DMS153 (cell line): ENCODE measurements at regions not wholly inside any gene's neighbourhood (a gene's known extent, or its start where the extent isn't known, plus 50 kb on each side); places are given as distances from the start of the nearest gene placed in this dataset.
"Not testable (repeated sequence)": the region's sequence is repeated elsewhere in the genome, so short reads cannot be mapped to it uniquely, and the experiment has no call there.

Experiments used
- DNase-seq: peaks from one replicate; lab custom pipeline; 2025; lab: John Stamatoyannopoulos, UW

DNA sequence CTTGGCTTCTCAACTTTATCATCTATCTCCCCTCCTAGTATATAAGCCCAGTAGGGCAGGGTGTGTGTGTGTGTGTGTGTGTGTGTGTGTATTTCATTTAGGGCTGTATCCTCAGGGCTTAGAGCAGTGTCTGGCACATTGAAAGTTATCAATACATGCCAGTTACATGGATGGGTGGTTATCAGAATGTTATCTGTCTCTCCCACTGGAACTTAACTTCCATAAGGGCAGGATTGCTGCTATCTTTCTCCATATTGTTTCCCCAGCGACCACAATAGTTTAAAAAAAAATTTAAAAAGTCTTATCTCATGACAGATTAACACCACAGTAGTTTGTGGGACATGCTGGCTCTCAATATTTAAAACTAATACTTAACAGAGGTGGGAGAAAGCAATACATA, 488.9 kb downstream of the PLCL1 start:
- no peak for DNase-seq

GRCh38 chr2:198289811-198290210, 485.4 kb downstream of the PLCL1 start:
- DNase-seq = no peak

DNA sequence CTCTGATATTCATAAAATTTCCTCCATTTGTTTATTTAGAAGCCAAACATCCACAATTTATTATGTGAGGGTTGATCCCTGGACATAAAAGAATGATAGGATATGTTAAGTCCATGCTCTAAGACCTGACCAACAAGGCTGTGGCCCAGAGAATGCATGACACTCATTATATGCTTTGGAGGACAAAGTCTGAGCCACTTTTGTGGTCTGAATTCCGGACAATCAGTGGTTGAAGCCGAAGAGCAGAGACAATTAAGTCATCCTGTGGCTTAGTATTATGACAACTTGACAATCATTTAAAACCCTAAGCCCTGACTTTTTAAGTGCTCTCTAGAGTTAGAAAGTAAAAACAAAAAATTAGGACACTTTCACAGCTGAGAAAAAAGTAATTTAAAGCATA, 483.3 kb downstream of the PLCL1 start:
- no peak for DNase-seq

- no peak for DNase-seq
Measured at GRCh38 chr2:198285216-198285615, 480.8 kb downstream of the PLCL1 start.

GRCh38 chr2:198283146-198283545, 478.8 kb downstream of the PLCL1 start:
- DNase-seq = no peak

DNA sequence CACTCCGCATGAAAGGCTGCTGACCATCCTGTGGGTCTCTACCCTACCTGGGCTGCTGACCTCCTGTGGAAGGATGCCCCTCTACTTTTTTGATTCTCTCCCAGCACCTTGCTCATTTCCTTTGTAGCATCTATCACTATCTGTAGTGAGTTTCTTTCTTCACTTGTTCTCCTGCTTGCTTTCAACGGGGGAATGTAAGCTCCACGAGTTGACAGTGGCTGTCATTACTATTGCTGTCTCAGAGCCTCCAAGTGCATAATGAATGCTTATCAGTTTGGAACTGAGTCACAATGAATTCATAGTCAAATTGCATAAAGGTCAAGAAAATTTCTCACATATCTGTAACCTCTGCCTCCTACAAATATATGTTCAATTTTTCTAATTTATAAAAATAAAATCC, 477.7 kb downstream of the PLCL1 start:
- no peak for DNase-seq

DNA sequence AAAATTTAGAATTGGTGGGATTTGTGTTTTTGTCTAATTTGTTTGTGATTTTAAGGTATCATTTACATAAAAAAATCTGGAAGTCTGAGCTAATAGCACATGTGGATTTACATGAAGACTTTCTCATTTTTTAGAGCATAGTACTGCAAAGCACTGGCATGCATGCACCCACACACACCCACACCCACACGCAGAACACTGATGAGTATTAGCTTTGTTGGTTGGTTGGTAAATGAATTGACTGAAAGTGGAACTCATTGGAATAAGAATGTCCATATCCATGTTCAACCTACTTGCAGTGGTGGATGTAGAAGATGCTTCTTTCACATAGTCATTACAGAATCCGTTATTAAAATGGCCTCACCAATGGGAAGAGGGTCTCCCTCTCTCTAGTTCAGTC, 475.8 kb downstream of the PLCL1 start:
- DNase-seq = no peak

DNA sequence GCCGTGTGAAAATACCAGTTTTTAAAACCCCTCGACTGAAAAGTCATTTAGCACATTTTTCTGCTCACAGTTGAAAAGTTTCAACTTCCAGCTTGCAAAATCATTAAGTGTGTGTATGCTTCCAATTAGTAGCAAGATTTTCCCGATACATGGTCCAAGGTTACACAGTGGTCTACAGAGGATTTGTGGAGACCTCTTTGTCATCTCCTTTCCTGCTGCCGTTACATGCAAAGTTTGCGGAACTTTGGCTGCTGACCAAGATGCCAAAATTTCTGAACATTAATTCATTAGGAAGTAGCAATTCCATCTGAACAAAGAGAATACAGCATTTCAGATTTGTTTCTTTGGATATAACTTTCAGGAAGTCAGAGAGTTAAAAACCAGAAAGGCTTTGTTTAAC, 474.6 kb downstream of the PLCL1 start:
- no peak for DNase-seq

DNA sequence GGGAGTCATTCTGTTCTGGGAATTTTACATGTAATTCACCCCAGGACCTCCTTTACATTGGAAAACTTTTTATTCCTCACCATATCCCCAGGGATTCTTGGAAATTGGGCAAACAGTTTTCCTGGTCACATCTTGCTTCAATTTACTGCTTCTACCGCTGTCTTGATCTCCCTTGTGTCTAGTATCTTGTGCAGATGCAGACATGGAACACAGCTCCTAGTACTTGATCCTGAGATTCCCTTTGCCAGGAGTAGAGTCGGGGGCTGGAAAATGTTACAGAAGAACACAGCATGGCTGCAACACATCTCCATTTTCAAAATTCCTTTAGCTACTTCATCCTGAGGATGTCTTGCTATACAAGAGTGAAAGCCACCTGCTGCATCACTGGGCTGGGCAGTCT, 472.8 kb downstream of the PLCL1 start:
- DNase-seq = no peak

DNA sequence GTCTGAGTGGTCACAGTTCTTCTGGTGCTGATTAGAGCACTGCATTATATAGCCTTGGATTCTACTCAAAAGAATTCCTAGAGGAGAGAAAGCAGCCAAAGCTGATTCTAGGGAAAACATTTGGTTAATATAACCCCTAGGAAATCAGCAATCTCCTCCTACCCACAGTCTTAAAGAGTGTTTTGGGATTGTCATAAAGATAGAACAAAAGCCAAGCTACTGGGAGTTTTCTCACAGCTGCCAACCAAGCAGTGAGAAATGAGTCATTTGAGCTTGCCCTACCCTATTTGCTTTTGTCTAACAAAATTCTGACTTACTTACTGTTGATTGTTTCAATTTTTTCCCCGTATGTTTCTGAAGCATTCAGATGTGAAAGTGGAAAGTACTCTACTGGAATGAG, 469.3 kb downstream of the PLCL1 start:
- no peak for DNase-seq

DNA sequence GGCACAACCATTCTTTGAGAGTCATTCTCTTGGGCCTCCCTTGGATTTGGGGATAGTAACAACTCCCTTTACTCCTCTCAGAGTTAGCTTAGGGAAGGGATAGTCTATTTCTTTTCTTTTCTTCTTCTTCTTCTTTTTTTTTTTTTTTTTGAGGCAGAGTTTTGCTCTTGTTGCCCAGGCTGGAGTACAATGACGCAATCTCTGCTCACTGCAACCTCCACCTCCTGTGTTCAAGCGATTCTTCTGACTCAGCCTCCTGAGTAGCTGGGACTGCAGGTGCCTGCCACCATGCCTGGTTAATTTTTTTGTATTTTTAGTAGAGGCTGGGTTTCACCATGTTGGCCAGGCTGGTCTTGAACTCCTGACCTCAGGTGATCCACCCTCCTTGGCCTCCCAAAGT, 465.8 kb downstream of the PLCL1 start:
- DNase-seq = not testable (repeated sequence)

GRCh38 chr2:198268519-198268918, 464.1 kb downstream of the PLCL1 start:
- DNase-seq = no peak

DNA sequence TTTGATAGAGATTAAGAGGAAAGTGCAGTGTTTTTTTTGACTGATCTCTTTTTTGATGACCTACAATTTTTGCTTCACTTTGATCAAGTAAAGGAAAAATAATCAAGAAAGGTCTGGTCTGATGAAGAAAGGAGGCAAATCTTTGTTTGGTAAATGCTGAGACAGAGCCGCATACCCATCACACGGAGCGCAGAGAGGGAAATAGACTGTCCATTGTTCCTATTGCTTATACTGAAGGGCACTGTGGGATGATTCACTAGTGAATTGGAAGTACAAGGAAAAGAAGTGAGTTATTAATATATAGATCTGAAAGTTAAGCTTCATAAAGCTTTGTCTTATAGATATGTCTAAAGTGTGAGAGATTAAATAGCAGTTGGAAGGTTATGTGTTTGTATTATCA, 455.1 kb downstream of the PLCL1 start:
- no peak for DNase-seq

- DNase-seq = no peak
Measured at GRCh38 chr2:198254536-198255090, 450.2 kb downstream of the PLCL1 start.

GRCh38 chr2:198253995-198254394, 449.6 kb downstream of the PLCL1 start:
- no peak for DNase-seq

DNA sequence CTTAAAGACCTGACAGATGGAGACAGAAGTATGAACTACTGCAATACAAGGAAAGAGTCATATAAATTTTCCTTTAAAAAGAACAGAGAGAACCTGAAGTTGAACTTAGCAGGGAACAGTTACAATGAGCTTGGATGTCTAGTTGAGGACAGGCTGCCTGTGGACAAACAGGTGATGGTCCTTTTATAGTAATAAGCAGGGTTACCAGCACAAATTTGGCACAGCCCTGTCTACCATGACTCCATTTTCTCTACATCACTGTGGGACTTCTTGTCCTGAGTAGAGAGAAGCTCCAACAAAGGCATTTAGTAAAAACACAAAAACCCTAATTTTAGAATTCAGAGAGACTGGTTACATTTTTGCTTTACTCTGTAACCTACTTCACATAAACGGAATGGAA, 448.1 kb downstream of the PLCL1 start:
- no peak for DNase-seq

- DNase-seq = no peak
Measured at GRCh38 chr2:198242093-198242492, 437.7 kb downstream of the PLCL1 start.

GRCh38 chr2:198238429-198238828, 434.0 kb downstream of the PLCL1 start:
- DNase-seq = no peak

- DNase-seq = no peak
Measured at GRCh38 chr2:198236338-198236737, 431.9 kb downstream of the PLCL1 start.

DNA sequence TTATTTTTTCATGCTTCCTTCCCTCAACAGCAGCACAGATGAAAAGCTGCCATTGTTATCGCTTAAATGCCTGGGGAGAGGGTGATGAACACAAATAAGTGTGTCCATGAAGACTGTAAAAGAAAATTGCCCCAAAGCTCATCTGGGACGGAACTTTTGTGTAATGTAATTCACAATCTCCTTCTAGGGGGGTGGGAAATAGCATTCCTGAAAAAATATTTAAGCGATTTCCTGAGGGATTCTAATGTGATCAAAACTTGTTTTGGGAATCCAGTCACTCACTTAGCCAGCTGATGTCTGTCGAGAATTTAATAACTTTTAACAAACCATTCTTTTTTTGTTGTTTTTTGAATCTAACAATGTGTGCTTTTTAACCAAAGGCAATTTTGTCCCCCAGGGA, 427.9 kb downstream of the PLCL1 start:
- DNase-seq = no peak

- no peak for DNase-seq
Measured at GRCh38 chr2:198231562-198231961, 427.2 kb downstream of the PLCL1 start.

- DNase-seq = no peak
Measured at GRCh38 chr2:198220763-198221610, 416.6 kb downstream of the PLCL1 start.

DNA sequence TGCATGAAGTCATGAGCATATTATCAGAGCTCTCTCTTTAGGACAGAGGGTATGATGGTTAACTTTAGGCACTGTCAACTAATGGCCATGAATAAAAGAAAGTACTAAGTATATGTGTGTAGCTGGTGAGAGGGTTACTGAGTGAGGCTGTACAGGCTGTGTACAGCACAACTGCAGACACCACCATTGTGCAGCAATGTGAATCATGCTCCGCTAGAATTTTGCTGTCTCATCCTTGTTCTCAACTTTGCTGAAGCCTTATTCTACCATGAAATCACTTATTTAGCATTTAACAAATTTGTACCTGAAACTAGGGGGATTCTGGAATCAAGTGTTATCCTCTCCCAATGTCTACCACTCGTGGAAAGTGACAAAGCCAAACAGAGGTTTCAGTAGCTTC, 414.9 kb downstream of the PLCL1 start:
- no peak for DNase-seq

- no peak for DNase-seq
Measured at GRCh38 chr2:198214114-198214596, 409.8 kb downstream of the PLCL1 start.
